Astrocyte (in vitro differentiated cells and primary cell): ENCODE measurements at regions not wholly inside any gene's neighbourhood (a gene's known extent, or its start where the extent isn't known, plus 50 kb on each side); places are given as distances from the start of the nearest gene placed in this dataset.

ENCODE experiments used
- DNase-seq: peaks from one replicate; pipeline ENCODE4 v3.0.0-alpha.2; 2010; ENCODE audit warnings: low read depth
- FAIRE-seq: peaks from 2 replicates; lab custom pipeline; 2011; peaks lifted over from hg19 to GRCh38; lab: Jason Lieb, UNC
- H2AFZ ChIP-seq: 2 replicates; pipeline ENCODE4 v1.6.0; 2012; ENCODE audit warnings: low read depth, low read length, inconsistent platforms
- H3K27ac ChIP-seq: 2 replicates; pipeline ENCODE4 v1.5.1; 2011; ENCODE audit warnings: low read depth, low read length, inconsistent platforms
- H3K27me3 ChIP-seq: 2 replicates; pipeline ENCODE4 v1.6.0; 2011; ENCODE audit warnings: low read length, inconsistent platforms; ENCODE audit not compliant: insufficient read depth
- H3K36me3 ChIP-seq: 2 replicates; pipeline ENCODE4 v1.5.1; 2011; ENCODE audit warnings: low read length, inconsistent platforms; ENCODE audit not compliant: insufficient read depth
- H3K4me1 ChIP-seq: 2 replicates; pipeline ENCODE4 v1.5.1; 2011; ENCODE audit warnings: low read length, inconsistent platforms; ENCODE audit not compliant: insufficient read depth
- H3K4me2 ChIP-seq: 2 replicates; pipeline ENCODE4 v1.6.0; 2012; ENCODE audit warnings: low read length, inconsistent platforms
- H3K4me3 ChIP-seq: 2 replicates; pipeline ENCODE4 v1.5.1; 2011; ENCODE audit warnings: low read depth, mild to moderate bottlenecking, low read length, inconsistent platforms; ENCODE audit not compliant: insufficient read depth
- H3K79me2 ChIP-seq: 2 replicates; pipeline ENCODE4 v1.6.0; 2012; ENCODE audit warnings: mild to moderate bottlenecking, low read length, inconsistent platforms; ENCODE audit not compliant: insufficient read depth
- H3K9ac ChIP-seq: 2 replicates; pipeline ENCODE4 v1.6.0; 2012; ENCODE audit warnings: mild to moderate bottlenecking, low read length, inconsistent platforms
- H3K9me3 ChIP-seq: 2 replicates; pipeline ENCODE4 v1.5.1; 2012; ENCODE audit warnings: low read depth, mild to moderate bottlenecking, low read length, inconsistent platforms; ENCODE audit not compliant: insufficient read depth
- H4K20me1 ChIP-seq: 2 replicates; pipeline ENCODE4 v1.6.0; 2012; ENCODE audit warnings: low read length, inconsistent platforms; ENCODE audit not compliant: insufficient read depth
- H3K27ac Mint-ChIP-seq: one replicate; pipeline ENCODE4 v1.8.0; 2021; ENCODE audit warnings: mild to moderate bottlenecking, mixed read lengths; ENCODE audit not compliant: unreplicated experiment
- H3K27me3 Mint-ChIP-seq: one replicate; pipeline ENCODE4 v1.8.0; 2021; ENCODE audit warnings: low read depth, mixed read lengths; ENCODE audit not compliant: unreplicated experiment
- H3K36me3 Mint-ChIP-seq: one replicate; pipeline ENCODE4 v1.8.0; 2021; ENCODE audit warnings: low read depth, mixed read lengths; ENCODE audit not compliant: unreplicated experiment
- H3K4me1 Mint-ChIP-seq: one replicate; pipeline ENCODE4 v1.8.0; 2021; ENCODE audit warnings: low read depth, mixed read lengths; ENCODE audit not compliant: unreplicated experiment
- H3K4me3 Mint-ChIP-seq: one replicate; pipeline ENCODE4 v1.8.0; 2021; ENCODE audit warnings: mild to moderate bottlenecking, moderate library complexity, mixed read lengths; ENCODE audit not compliant: unreplicated experiment
- H3K9me3 Mint-ChIP-seq: one replicate; pipeline ENCODE4 v1.8.0; 2021; ENCODE audit warnings: mild to moderate bottlenecking, mixed read lengths; ENCODE audit not compliant: unreplicated experiment
- EZH2 ChIP-seq: IDR thresholded peaks from 2 replicates; pipeline ENCODE4 v1.6.1; 2012; ENCODE audit warnings: mild to moderate bottlenecking, low read length, inconsistent platforms; ENCODE audit not compliant: insufficient read depth
- TF ChIP-seq, protein P1 (sequence below): IDR thresholded peaks from 2 replicates; pipeline ENCODE4 v1.5.1; 2011; ENCODE audit warnings: low read depth, mild to moderate bottlenecking, inconsistent platforms, low read length, moderate library complexity; ENCODE audit not compliant: insufficient read depth

DNA sequence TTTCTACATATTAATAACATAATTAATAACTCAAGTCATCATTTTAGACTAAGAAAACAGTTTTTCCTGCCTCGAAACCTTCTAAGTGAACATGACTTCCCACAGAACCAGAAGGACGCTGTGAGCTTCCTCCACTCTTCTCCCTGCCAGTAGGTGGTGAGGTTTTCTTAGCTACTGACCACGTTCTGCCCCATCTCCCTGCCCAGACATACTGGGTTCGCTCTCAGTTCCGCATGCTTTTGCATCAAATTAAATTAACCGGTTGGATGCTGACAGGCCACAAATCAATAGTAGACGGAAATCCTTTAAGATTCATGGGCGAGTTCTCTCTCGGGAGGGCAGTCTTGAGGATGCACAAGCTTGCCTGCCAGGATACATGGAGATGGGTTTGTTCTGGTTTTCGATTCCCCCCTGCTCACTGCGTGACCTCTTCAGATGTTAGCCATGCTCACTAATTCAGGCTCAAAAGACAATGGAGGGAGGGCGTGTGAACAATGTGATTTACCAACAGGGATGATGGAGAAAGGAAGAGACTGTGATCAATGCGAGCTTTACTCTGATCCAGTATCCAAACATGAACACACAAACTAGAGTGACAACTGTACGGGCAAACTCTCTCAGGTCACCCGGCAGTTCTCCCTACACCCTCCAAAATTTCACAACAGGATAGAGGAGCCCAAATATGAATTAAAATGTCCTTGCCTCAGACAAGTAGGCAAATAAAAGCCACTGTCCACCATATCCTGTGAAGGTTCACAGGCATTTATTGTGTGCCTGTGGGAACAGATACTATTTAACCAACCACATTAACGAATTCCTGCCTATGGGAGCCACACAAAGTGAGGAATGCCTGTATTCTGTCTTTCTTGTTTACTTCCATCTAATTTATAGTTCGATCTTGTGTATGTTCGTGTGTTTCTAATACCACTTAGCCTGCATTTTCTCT, 375.7 kb downstream of the EIPR1 start:
- peaks cover 9% of the 10 kb centered on the region for H3K27me3 Mint-ChIP-seq
- Histone ChIP-seq H2AFZ (no peak overlapping the region), H3K4me2 (no peak overlapping the region), H4K20me1 (no peaks in the 10 kb centered on the region), H3K79me2 (no peaks in the 10 kb centered on the region), H3K4me1 (no peaks in the 10 kb centered on the region), H3K4me3 (no peak overlapping the region), H3K9me3 (peaks cover under 1% of the 10 kb centered on the region), H3K27me3 (no peaks in the 10 kb centered on the region), H3K9ac (no peak overlapping the region), H3K27ac (no peak overlapping the region), H3K36me3 (no peaks in the 10 kb centered on the region)
- no peak for TF ChIP-seq EZH2
- TF ChIP-seq, protein P1, sequence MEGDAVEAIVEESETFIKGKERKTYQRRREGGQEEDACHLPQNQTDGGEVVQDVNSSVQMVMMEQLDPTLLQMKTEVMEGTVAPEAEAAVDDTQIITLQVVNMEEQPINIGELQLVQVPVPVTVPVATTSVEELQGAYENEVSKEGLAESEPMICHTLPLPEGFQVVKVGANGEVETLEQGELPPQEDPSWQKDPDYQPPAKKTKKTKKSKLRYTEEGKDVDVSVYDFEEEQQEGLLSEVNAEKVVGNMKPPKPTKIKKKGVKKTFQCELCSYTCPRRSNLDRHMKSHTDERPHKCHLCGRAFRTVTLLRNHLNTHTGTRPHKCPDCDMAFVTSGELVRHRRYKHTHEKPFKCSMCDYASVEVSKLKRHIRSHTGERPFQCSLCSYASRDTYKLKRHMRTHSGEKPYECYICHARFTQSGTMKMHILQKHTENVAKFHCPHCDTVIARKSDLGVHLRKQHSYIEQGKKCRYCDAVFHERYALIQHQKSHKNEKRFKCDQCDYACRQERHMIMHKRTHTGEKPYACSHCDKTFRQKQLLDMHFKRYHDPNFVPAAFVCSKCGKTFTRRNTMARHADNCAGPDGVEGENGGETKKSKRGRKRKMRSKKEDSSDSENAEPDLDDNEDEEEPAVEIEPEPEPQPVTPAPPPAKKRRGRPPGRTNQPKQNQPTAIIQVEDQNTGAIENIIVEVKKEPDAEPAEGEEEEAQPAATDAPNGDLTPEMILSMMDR, result no peak
- no peak overlapping the region for H3K27ac Mint-ChIP-seq
- DNase-seq (no peak), FAIRE-seq (no peak)
- H3K4me1 Mint-ChIP-seq, result no peaks in the 10 kb centered on the region
- H3K9me3 Mint-ChIP-seq, result peaks cover 3% of the 10 kb centered on the region
- H3K36me3 Mint-ChIP-seq, result no peaks in the 10 kb centered on the region
- H3K4me3 Mint-ChIP-seq, result no peak overlapping the region

GRCh38 chr2:3000968-3001367, 376.6 kb downstream of the EIPR1 start:
- Histone ChIP-seq H4K20me1 (no peaks in the 10 kb centered on the region), H2AFZ (no peak overlapping the region), H3K27me3 (no peaks in the 10 kb centered on the region), H3K9me3 (no peaks in the 10 kb centered on the region), H3K36me3 (no peaks in the 10 kb centered on the region), H3K4me3 (no peak overlapping the region), H3K4me2 (no peak overlapping the region), H3K27ac (no peak overlapping the region), H3K4me1 (no peaks in the 10 kb centered on the region), H3K9ac (no peak overlapping the region), H3K79me2 (no peaks in the 10 kb centered on the region)
- Mint-ChIP-seq H3K27me3 (peaks cover 3% of the 10 kb centered on the region), H3K4me3 (no peak overlapping the region), H3K36me3 (no peaks in the 10 kb centered on the region), H3K4me1 (peaks cover 2% of the 10 kb centered on the region), H3K9me3 (peaks cover 3% of the 10 kb centered on the region), H3K27ac (no peak overlapping the region)
- no peak for FAIRE-seq
- no peak for DNase-seq
- TF ChIP-seq, protein P1, result no peak
- TF ChIP-seq EZH2, result no peak

DNA sequence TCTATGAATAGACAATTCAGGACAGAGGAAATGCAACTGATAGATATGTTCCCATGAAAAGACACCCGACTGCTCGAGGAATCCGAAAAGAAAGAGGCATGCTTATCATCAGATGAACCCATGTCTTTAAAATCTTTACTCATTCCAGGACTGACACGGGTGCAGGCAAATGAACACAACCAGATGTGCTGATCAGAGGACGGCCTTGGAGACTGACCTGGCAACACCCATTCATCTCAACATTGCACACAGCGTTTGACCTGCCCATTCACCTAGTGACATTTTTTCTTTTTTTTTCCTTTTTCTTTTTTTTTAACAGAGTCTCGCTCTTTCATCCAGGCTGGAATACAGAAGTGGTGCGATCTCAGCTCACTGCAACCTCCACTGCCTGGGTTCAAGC, 377.5 kb downstream of the EIPR1 start:
- Histone ChIP-seq H3K4me2 (no peak overlapping the region), H2AFZ (no peak overlapping the region), H3K4me3 (no peak overlapping the region), H3K36me3 (no peaks in the 10 kb centered on the region), H3K9me3 (no peaks in the 10 kb centered on the region), H3K27me3 (no peaks in the 10 kb centered on the region), H3K4me1 (no peaks in the 10 kb centered on the region), H3K79me2 (no peaks in the 10 kb centered on the region), H3K9ac (no peak overlapping the region), H4K20me1 (no peaks in the 10 kb centered on the region), H3K27ac (no peak overlapping the region)
- Mint-ChIP-seq H3K9me3 (no peaks in the 10 kb centered on the region), H3K4me3 (no peak overlapping the region), H3K27ac (no peak overlapping the region), H3K4me1 (peaks cover 2% of the 10 kb centered on the region), H3K36me3 (no peaks in the 10 kb centered on the region), H3K27me3 (no peaks in the 10 kb centered on the region)
- TF ChIP-seq, protein P1, result no peak
- TF ChIP-seq EZH2, result no peak
- DNase-seq (no peak), FAIRE-seq (no peak)
